ENCODE measurements at regions not wholly inside any gene's neighbourhood (a gene's known extent, or its start where the extent isn't known, plus 50 kb on each side); places are given as distances from the start of the nearest gene placed in this dataset.

- ChIA-PET CTCF (interaction anchor here (0.8 kb wide), 1 partner anchor 9 kb away, joined by 3 read pairs; no protein-coding TSS in a partner anchor), POLR2A (no interaction called here)
- no TSS peak for BruUV-seq (replicated peaks)
- Histone ChIP-seq H3K27me3 (ENCODE audit: control insufficient read depth in 2 of 2, insufficient read depth in 2 of 2, low read length in 2 of 2) (no peaks in the 10 kb centered on the region), H3K36me3 (ENCODE audit: control insufficient read depth in 2 of 2, extremely low read depth in 1 of 2, insufficient read depth in 2 of 2, low read length in 2 of 2) (no peaks in the 10 kb centered on the region), H3K79me2 (ENCODE audit: control insufficient read depth, insufficient read depth, low read length) (no peaks in the 10 kb centered on the region), H3K4me1 (ENCODE audit: control insufficient read depth, extremely low read depth, insufficient read depth, low read length) (no peaks in the 10 kb centered on the region), H3K9me3 (replicated peaks; ENCODE audit: control insufficient read depth, insufficient read depth, low read length) (no peaks in the 10 kb centered on the region), H3K9me1 (replicated peaks; ENCODE audit: control insufficient read depth, extremely low read depth, insufficient read depth, low read length) (no peaks in the 10 kb centered on the region), H3K4me2 (ENCODE audit: insufficient read depth, low read length) (no peak overlapping the region), H2AFZ (ENCODE audit: low read depth, low read length) (no peak overlapping the region), H3K4me3 (replicated peaks in 1 of 3; ENCODE audit: insufficient read depth in 1 of 3, low read depth in 1 of 3, low read length in 3 of 3) (no peak overlapping the region), H3K27ac (ENCODE audit: insufficient read depth, low read depth, low read length) (no peak overlapping the region), H3K9ac (replicated peaks; ENCODE audit: extremely low read depth, insufficient read depth, low read length) (no peak overlapping the region), H4K20me1 (replicated peaks; ENCODE audit: control insufficient read depth, extremely low read depth, insufficient read depth, low read length) (no peaks in the 10 kb centered on the region)
- intact Hi-C loops (cut with micrococcal nuclease) (no loop called here), dilution Hi-C loops (cut with MboI; ENCODE audit: extremely low pct_ligation_motif_present, low sequenced_read_pairs) (no loop called here)
- FAIRE-seq (no peak), DNase-seq (ENCODE audit: low read depth, low spot score) (no peak)
- no peak for TF ChIP-seq POLR2A (IDR thresholded peaks at IDR 0.05; ENCODE audit: low read depth, low read length)
- no peak for TF ChIP-seq GATA2 (IDR thresholded peaks at IDR 0.05; ENCODE audit: insufficient read depth, insufficient read length, low read depth, low read length)
- no peak for TF ChIP-seq POLR2AphosphoS5 (IDR thresholded peaks at IDR 0.05; ENCODE audit: insufficient read depth, low read depth, low read length)
- TF ChIP-seq MYC (IDR thresholded peaks at IDR 0.05; ENCODE audit: low read depth, low read length), result no peak
- TF ChIP-seq JUN (IDR thresholded peaks at IDR 0.05; ENCODE audit: borderline replicate concordance, insufficient read depth, insufficient read length, low read depth), result no peak
- TF ChIP-seq FOS (IDR thresholded peaks at IDR 0.05; ENCODE audit: borderline replicate concordance, insufficient read depth, low read length), result no peak
- TF ChIP-seq MAX (IDR thresholded peaks at IDR 0.05; ENCODE audit: insufficient read depth, insufficient read length), result no peak
Measured at GRCh38 chr9:13615660-13616490, 336.4 kb upstream of the MPDZ start.

GRCh38 chr9:13614060-13614459, 334.6 kb upstream of the MPDZ start:
- no peak for FAIRE-seq
- TF ChIP-seq CTCF (IDR thresholded peaks at IDR 0.05; ENCODE audit: extremely low read depth in 1 of 2, insufficient read depth in 1 of 2, low read depth in 1 of 2, low read length in 2 of 2), result no peak
- TF ChIP-seq MAX (IDR thresholded peaks at IDR 0.05; ENCODE audit: insufficient read depth, insufficient read length), result no peak
- Histone ChIP-seq H3K4me2 (ENCODE audit: insufficient read depth, low read length) (no peak overlapping the region), H3K36me3 (ENCODE audit: control insufficient read depth in 2 of 2, extremely low read depth in 1 of 2, insufficient read depth in 2 of 2, low read length in 2 of 2) (no peaks in the 10 kb centered on the region), H3K9ac (replicated peaks; ENCODE audit: extremely low read depth, insufficient read depth, low read length) (no peak overlapping the region), H3K9me1 (replicated peaks; ENCODE audit: control insufficient read depth, extremely low read depth, insufficient read depth, low read length) (no peaks in the 10 kb centered on the region), H3K27ac (ENCODE audit: insufficient read depth, low read depth, low read length) (no peak overlapping the region), H2AFZ (ENCODE audit: low read depth, low read length) (no peak overlapping the region), H3K9me3 (replicated peaks; ENCODE audit: control insufficient read depth, insufficient read depth, low read length) (no peaks in the 10 kb centered on the region), H3K4me3 (replicated peaks in 1 of 3; ENCODE audit: insufficient read depth in 1 of 3, low read depth in 1 of 3, low read length in 3 of 3) (no peak overlapping the region), H4K20me1 (replicated peaks; ENCODE audit: control insufficient read depth, extremely low read depth, insufficient read depth, low read length) (no peaks in the 10 kb centered on the region), H3K27me3 (ENCODE audit: control insufficient read depth in 2 of 2, insufficient read depth in 2 of 2, low read length in 2 of 2) (no peaks in the 10 kb centered on the region), H3K79me2 (ENCODE audit: control insufficient read depth, insufficient read depth, low read length) (no peaks in the 10 kb centered on the region), H3K4me1 (ENCODE audit: control insufficient read depth, extremely low read depth, insufficient read depth, low read length) (no peaks in the 10 kb centered on the region)
- DNase-seq (ENCODE audit: low read depth, low spot score), result no peak
- ChIA-PET POLR2A (no interaction called here), CTCF (no interaction called here)
- intact Hi-C loops (cut with micrococcal nuclease), result no loop called here
- dilution Hi-C loops (cut with MboI; ENCODE audit: extremely low pct_ligation_motif_present, low sequenced_read_pairs), result no loop called here
- no TSS peak for BruUV-seq (replicated peaks)

Measured in endothelial cell of umbilical vein (primary cell).